ENCODE measurements at regions not wholly inside any gene's neighbourhood (a gene's known extent, or its start where the extent isn't known, plus 50 kb on each side); places are given as distances from the start of the nearest gene placed in this dataset.

- H3K36me3 ChIP-seq (ENCODE audit: insufficient read depth, low read length): no peaks in the 10 kb centered on the region
- 0 out of 2 replicates have a peak, but pooled peaks cover 5% of the 10 kb centered on the region for H3K4me1 ChIP-seq (ENCODE audit: insufficient read depth, low read length)
- H3K9me3 ChIP-seq (ENCODE audit: control insufficient read depth, insufficient read depth, low read length): no peaks in the 10 kb centered on the region; the same call in 1 of the 2 replicates
- no peak overlapping the region for H3K9ac ChIP-seq (ENCODE audit: low read depth, low read length)
Observed at GRCh38 chr11:130606178-130606577, 157.7 kb downstream of the ADAMTS15 start.

GRCh38 chr11:130606781-130607511 lies 158.5 kb downstream of the ADAMTS15 start:
- no peaks in the 10 kb centered on the region; the same call in 1 of the 2 replicates for H3K9me3 ChIP-seq (ENCODE audit: control insufficient read depth, insufficient read depth, low read length)

DNA sequence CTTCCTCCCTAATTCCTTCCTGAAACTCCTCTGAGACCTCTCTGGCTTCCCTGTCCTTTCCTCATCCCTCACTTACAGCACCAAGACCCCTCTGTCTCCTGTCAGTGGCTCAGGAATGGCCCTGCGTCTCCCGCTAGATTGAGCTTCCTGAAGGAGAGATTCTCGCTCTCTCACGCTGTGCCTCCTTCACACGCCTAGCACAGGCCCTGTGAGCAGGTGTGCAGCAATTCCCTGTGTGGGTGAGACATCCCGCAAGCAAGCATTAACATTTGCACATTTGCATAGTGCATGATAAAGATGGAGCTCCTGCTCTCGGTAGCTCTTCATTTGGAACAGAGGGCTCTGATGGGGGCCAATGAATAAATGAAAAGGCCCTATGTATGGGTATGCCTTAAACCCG lies 159.8 kb downstream of the ADAMTS15 start:
- H3K4me1 ChIP-seq (ENCODE audit: insufficient read depth, low read length): no peaks in the 10 kb centered on the region
- H3K9ac ChIP-seq (ENCODE audit: low read depth, low read length): no peak overlapping the region
- H3K9me3 ChIP-seq (ENCODE audit: control insufficient read depth, insufficient read depth, low read length): no peaks in the 10 kb centered on the region; the same call in 1 of the 2 replicates
- H3K36me3 ChIP-seq (ENCODE audit: insufficient read depth, low read length): no peaks in the 10 kb centered on the region

More at GRCh38 chr11:130606781-130607511, 158.5 kb downstream of the ADAMTS15 start:
- Histone ChIP-seq H3K9ac (ENCODE audit: low read depth, low read length) (no peak overlapping the region), H3K36me3 (ENCODE audit: insufficient read depth, low read length) (no peaks in the 10 kb centered on the region), H3K4me1 (ENCODE audit: insufficient read depth, low read length) (no peaks in the 10 kb centered on the region)

DNA sequence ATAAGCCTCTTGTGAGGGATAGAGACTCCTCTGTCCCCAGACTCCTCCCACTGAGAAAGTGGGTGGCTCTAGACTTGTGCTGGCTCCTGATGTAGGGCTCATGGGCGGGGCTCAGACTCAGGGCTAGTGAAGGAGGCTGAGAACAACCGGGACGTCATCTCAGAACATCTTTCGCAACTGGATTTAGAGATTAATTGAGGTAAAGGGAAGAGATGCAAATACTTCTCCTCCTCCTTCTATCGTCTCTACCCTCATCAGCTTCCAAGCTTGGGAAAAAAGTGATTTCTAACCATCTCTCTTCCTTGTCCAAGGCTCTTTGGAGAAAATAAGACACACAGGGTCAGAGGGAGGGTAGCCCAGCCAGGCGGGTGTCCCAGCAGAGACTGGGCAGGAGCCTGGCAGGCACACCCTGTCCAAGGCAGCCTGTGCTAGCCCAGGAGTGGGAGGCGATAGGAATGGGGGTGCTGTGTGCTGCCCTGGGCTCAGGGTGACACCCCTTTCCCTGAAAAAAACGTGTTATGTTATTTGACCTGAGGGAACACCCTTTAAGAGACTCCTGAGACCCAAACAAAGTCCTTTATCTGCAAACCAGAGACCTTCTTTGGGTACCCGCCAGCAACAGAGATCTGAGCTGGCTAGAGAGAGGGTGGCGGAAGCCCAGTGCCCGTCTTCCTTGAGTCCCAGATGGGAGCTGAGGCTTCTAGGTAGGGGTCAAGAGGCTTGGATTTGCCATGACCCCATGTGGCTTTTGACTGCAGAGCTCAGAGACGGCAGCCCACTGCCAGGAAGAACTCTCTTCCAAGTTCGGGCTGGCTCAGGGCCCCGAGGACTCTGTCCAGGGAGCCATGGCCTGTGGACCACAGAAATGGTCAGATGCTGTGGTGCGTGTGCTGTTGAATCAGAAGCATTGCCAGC lies 160.9 kb downstream of the ADAMTS15 start:
- H3K4me1 ChIP-seq (ENCODE audit: insufficient read depth, low read length): no peaks in the 10 kb centered on the region
- H3K36me3 ChIP-seq (ENCODE audit: insufficient read depth, low read length): no peaks in the 10 kb centered on the region
- no peak overlapping the region for H3K9ac ChIP-seq (ENCODE audit: low read depth, low read length)
- no peaks in the 10 kb centered on the region; the same call in 1 of the 2 replicates for H3K9me3 ChIP-seq (ENCODE audit: control insufficient read depth, insufficient read depth, low read length)

- Histone ChIP-seq H3K36me3 (ENCODE audit: insufficient read depth, low read length) (no peaks in the 10 kb centered on the region), H3K9me3 (ENCODE audit: control insufficient read depth, insufficient read depth, low read length) (no peaks in the 10 kb centered on the region), H3K9ac (ENCODE audit: low read depth, low read length) (no peak overlapping the region), H3K4me1 (ENCODE audit: insufficient read depth, low read length) (no peaks in the 10 kb centered on the region)
Observed at GRCh38 chr11:130611791-130612251, 163.4 kb downstream of the ADAMTS15 start.

DNA sequence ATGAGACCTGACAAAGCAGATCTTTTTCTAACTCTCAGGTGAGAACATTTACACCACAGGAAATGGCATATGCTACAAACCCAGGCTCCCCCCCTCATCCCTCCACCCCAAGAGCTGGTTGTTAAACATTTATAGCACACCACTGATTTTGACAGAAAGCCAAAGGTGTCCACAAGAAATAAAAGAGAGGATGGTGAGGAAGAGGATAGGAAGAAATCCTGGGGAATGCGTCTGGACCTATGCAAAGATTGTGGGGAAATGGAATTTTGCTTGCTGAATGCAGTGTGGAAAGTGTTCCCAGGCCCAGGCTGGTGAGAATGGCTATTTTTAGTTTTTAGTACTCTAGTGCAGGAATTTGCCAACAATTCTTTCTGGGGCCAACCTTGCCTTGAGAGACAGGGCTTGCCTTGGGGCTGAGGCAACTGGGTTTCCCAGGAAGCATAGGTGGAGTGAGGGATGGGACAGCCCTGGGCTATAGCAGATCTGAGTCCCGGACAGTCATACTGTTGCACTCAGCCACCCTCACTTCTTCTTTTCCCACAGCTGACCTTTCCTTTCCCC lies 163.9 kb downstream of the ADAMTS15 start:
- Histone ChIP-seq H3K36me3 (ENCODE audit: insufficient read depth, low read length) (no peaks in the 10 kb centered on the region), H3K9ac (ENCODE audit: low read depth, low read length) (no peak overlapping the region), H3K9me3 (ENCODE audit: control insufficient read depth, insufficient read depth, low read length) (no peaks in the 10 kb centered on the region; the same call in 1 of the 2 replicates), H3K4me1 (ENCODE audit: insufficient read depth, low read length) (no peaks in the 10 kb centered on the region)

GRCh38 chr11:130613396-130613795 lies 165.0 kb downstream of the ADAMTS15 start:
- H3K4me1 ChIP-seq (ENCODE audit: insufficient read depth, low read length): no peaks in the 10 kb centered on the region
- H3K9me3 ChIP-seq (ENCODE audit: control insufficient read depth, insufficient read depth, low read length): no peaks in the 10 kb centered on the region; the same call in 1 of the 2 replicates
- H3K9ac ChIP-seq (ENCODE audit: low read depth, low read length): no peak overlapping the region
- H3K36me3 ChIP-seq (ENCODE audit: insufficient read depth, low read length): no peaks in the 10 kb centered on the region

DNA sequence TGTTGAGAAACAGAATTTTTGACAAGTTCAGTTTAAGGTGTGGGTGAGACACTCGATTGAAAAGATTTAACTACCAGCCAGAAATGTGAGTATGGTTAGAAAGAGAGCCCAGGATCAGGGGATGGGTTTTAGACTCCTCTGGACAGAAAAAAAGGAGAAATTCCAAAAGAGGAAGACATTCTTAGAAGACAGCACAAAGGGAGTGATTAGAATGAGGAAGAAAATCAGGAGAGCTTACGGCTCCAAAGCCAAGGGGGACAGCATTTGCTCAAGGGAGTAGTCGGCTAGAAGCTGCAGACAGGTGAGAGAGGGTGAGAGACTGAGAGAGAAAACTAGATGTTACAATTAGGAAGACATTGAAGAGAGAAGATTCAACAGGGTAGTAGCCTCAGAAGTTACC lies 166.1 kb downstream of the ADAMTS15 start:
- Histone ChIP-seq H3K36me3 (ENCODE audit: insufficient read depth, low read length) (no peaks in the 10 kb centered on the region), H3K9ac (ENCODE audit: low read depth, low read length) (no peak overlapping the region), H3K9me3 (ENCODE audit: control insufficient read depth, insufficient read depth, low read length) (no peaks in the 10 kb centered on the region; the same call in 1 of the 2 replicates), H3K4me1 (ENCODE audit: insufficient read depth, low read length) (no peaks in the 10 kb centered on the region)

DNA sequence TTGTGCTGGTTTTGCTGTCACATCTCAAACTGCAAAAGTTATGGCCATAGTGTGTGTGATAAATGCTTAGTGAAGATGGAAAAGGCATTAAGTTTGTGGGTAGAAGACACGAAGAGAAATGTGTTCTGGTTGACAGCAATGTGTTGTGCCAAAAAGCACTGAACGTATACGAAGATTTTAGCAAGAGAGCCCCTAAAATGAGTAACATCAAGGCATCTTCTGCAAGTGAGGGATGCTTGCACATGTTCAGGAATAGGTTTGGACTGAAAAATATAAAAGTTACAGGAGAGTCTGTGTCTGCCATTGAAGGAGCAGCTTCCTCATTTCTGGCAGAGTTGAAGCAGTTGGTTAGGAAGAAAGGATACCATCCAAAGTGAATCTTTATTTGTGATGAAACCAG lies 167.1 kb downstream of the ADAMTS15 start:
- Histone ChIP-seq H3K4me1 (ENCODE audit: insufficient read depth, low read length) (no peaks in the 10 kb centered on the region), H3K36me3 (ENCODE audit: insufficient read depth, low read length) (no peaks in the 10 kb centered on the region), H3K9me3 (ENCODE audit: control insufficient read depth, insufficient read depth, low read length) (no peaks in the 10 kb centered on the region; the same call in 1 of the 2 replicates), H3K9ac (ENCODE audit: low read depth, low read length) (no peak overlapping the region)

DNA sequence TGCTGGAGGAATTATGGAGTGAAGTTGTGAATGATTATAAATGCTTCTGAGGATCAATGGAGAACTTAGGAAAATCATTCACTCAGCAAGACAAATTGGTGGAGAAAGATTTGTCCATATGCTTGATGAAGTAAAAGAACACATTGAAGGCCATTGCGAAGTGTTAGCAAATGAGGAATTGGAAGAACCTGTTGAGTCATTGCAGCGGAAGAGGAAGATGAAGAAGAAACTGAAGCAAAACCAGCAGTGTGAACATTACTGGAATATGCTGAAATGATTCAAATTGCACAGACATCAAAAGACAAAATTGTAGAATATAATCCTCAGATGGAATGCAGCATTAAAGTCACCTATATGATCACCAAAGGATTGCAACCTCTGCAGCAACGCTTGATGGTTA lies 168.1 kb downstream of the ADAMTS15 start:
- Histone ChIP-seq H3K9ac (ENCODE audit: low read depth, low read length) (no peak overlapping the region), H3K9me3 (ENCODE audit: control insufficient read depth, insufficient read depth, low read length) (no peaks in the 10 kb centered on the region; the same call in 1 of the 2 replicates), H3K4me1 (ENCODE audit: insufficient read depth, low read length) (no peaks in the 10 kb centered on the region), H3K36me3 (ENCODE audit: insufficient read depth, low read length) (no peaks in the 10 kb centered on the region)

- no peaks in the 10 kb centered on the region for H3K36me3 ChIP-seq (ENCODE audit: insufficient read depth, low read length)
- no peaks in the 10 kb centered on the region for H3K4me1 ChIP-seq (ENCODE audit: insufficient read depth, low read length)
- no peak overlapping the region for H3K9ac ChIP-seq (ENCODE audit: low read depth, low read length)
- no peaks in the 10 kb centered on the region; the same call in 1 of the 2 replicates for H3K9me3 ChIP-seq (ENCODE audit: control insufficient read depth, insufficient read depth, low read length)
Observed at GRCh38 chr11:130617001-130617400, 168.6 kb downstream of the ADAMTS15 start.

DNA sequence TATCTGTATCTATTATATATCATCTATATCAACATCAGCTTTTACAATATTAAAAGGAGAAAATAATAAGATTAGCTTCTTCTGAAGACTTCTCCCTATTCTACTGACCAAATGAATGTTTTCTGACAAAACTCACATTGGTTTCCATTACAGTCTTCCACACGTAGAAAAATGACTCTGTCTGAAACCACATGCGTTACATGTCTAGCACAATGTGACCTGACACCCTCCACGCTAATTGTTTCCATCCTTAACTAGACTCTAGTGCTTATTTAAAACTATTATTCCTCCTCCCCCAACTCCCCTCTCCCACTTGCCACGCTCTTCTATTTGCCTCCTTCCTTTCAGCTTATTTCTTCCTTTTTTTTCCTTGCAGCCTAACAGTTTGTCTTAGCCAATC lies 172.1 kb downstream of the ADAMTS15 start:
- Histone ChIP-seq H3K4me1 (ENCODE audit: insufficient read depth, low read length) (no peaks in the 10 kb centered on the region), H3K36me3 (ENCODE audit: insufficient read depth, low read length) (no peaks in the 10 kb centered on the region), H3K9me3 (ENCODE audit: control insufficient read depth, insufficient read depth, low read length) (no peaks in the 10 kb centered on the region; the same call in 1 of the 2 replicates), H3K9ac (ENCODE audit: low read depth, low read length) (no peak overlapping the region)

- no peak overlapping the region for H3K9ac ChIP-seq (ENCODE audit: low read depth, low read length)
- no peaks in the 10 kb centered on the region; the same call in 1 of the 2 replicates for H3K9me3 ChIP-seq (ENCODE audit: control insufficient read depth, insufficient read depth, low read length)
- H3K36me3 ChIP-seq (ENCODE audit: insufficient read depth, low read length): no peaks in the 10 kb centered on the region
- H3K4me1 ChIP-seq (ENCODE audit: insufficient read depth, low read length): no peaks in the 10 kb centered on the region
Observed at GRCh38 chr11:130622141-130622542, 173.7 kb downstream of the ADAMTS15 start.

Measured in ES-I3 (cell line).